Fibroblast of the aortic adventitia (primary cell): ENCODE measurements at regions not wholly inside any gene's neighbourhood (a gene's known extent, or its start where the extent isn't known, plus 50 kb on each side); places are given as distances from the start of the nearest gene placed in this dataset.

ENCODE experiments used
- DNase-seq: peaks from one replicate; pipeline ENCODE4 v3.0.0-alpha.2; 2010; ENCODE audit warnings: low read depth
- H3K4me3 ChIP-seq: 2 replicates; pipeline ENCODE4 v1.5.1; 2011; ENCODE audit warnings: low read depth, mild to moderate bottlenecking, control low read depth, low read length, moderate library complexity
- CTCF ChIP-seq: IDR thresholded peaks from 2 replicates; pipeline ENCODE4 v1.5.1; 2011; ENCODE audit warnings: mild to moderate bottlenecking, low read length, control low read depth, inconsistent platforms; ENCODE audit not compliant: insufficient read depth

GRCh38 chr12:25655702-25656101 lies 102.6 kb upstream of the LMNTD1 start:
- TF ChIP-seq CTCF = no peak
- DNase-seq = no peak
- no peak overlapping the region for H3K4me3 ChIP-seq

GRCh38 chr12:25659621-25660020 lies 106.5 kb upstream of the LMNTD1 start:
- no peak overlapping the region for H3K4me3 ChIP-seq
- TF ChIP-seq CTCF = no peak
- DNase-seq = no peak

GRCh38 chr12:25670076-25671055 lies 117.3 kb upstream of the LMNTD1 start:
- DNase-seq = no peak
- no peak overlapping the region for H3K4me3 ChIP-seq
- no peak for TF ChIP-seq CTCF

GRCh38 chr12:25675808-25676207 lies 122.7 kb upstream of the LMNTD1 start:
- TF ChIP-seq CTCF = no peak
- H3K4me3 ChIP-seq = no peak overlapping the region
- DNase-seq = no peak

- no peak for TF ChIP-seq CTCF
- DNase-seq = no peak
- H3K4me3 ChIP-seq = no peak overlapping the region
Observed at GRCh38 chr12:25677232-25677937, 124.3 kb upstream of the LMNTD1 start.

- no peak for TF ChIP-seq CTCF
- no peak overlapping the region for H3K4me3 ChIP-seq
- DNase-seq = no peak
Observed at GRCh38 chr12:25681580-25681979, 128.5 kb upstream of the LMNTD1 start.
